ENCODE measurements at regions not wholly inside any gene's neighbourhood (a gene's known extent, or its start where the extent isn't known, plus 50 kb on each side); places are given as distances from the start of the nearest gene placed in this dataset.

DNA sequence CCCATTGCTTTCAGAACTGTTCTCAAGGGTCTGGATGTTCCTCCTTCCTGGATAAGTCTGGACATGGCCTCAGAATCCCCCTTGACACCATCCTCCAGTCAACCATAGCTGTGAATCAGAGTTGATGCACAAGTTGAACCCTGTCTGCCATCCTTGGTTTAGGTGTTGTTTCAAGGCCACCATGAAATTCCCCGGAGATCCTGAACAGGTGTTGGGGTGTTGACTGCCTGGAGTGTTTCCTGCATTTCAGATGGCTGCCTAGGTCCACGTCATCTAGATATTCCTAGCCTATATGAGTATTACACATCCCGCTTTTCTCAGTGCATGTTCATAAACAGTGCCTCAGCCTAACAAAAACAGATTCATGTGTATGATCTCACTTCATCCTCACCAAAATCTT lies 86.7 kb upstream of the PWP1 start (continued):
- TF ChIP-seq AFF1 (IDR thresholded peaks at IDR 0.05; ENCODE audit: low read depth in 1 of 2, partially characterized antibody in 2 of 2), result no peak
- no peak for TF ChIP-seq KLF6 (CRISPR knock-in tag; IDR thresholded peaks at IDR 0.05; ENCODE audit: borderline replicate concordance)

- Histone ChIP-seq H3K9ac (ENCODE audit: insufficient read depth in 1 of 2, low read depth in 2 of 2, low read length in 2 of 2) (no peak overlapping the region), H3K4me3 (no peak overlapping the region), H3K9me3 (replicated peaks; ENCODE audit: control insufficient read depth, insufficient read depth, low read depth, low read length) (no peaks in the 10 kb centered on the region), H3K36me3 (ENCODE audit: control insufficient read depth, insufficient read depth, low read length) (no peaks in the 10 kb centered on the region), H3K27me3 (ENCODE audit: control insufficient read depth in 2 of 2, insufficient read depth in 2 of 2, low read length in 2 of 2) (peaks cover 0 to 12% of the 10 kb centered on the region in 2 experiments; a peak in 2 of 5 replicates), H2AFZ (ENCODE audit: low read depth, low read length) (no peak overlapping the region), H3K27ac (ENCODE audit: extremely low read depth, low read depth, low read length) (no peak overlapping the region), H3K79me2 (ENCODE audit: control insufficient read depth, insufficient read depth, low read length) (no peaks in the 10 kb centered on the region), H3K9me1 (ENCODE audit: control insufficient read depth, insufficient read depth, low read length) (no peaks in the 10 kb centered on the region), H3K4me1 (replicated peaks in 1 of 2; ENCODE audit: control insufficient read depth in 2 of 2, insufficient read depth in 2 of 2, low read length in 2 of 2) (no peaks in the 10 kb centered on the region; a peak in 1 of 5 replicates), H3K4me2 (ENCODE audit: insufficient read depth, low read length) (no peak overlapping the region), H4K20me1 (replicated peaks; ENCODE audit: control insufficient read depth, insufficient read depth, low read length) (no peaks in the 10 kb centered on the region)
- ATAC-seq (no peak), FAIRE-seq (no peak), DNase-seq (ENCODE audit: extremely low read depth in 1 of 4, low spot score in 3 of 4) (no peak)
- CTCF ChIA-PET (ENCODE audit: low intra/inter-chr PET ratio), result no interaction called here
- in situ Hi-C loops (cut with MboI) (loop anchor here (25.0 kb wide), 1 partner anchor 663 kb away; no protein-coding TSS in a partner anchor), intact Hi-C loops (cut with micrococcal nuclease) (loop anchor here (10.0 kb wide), 1 partner anchor 196 kb away; no protein-coding TSS in a partner anchor)
- POLR2A ChIA-PET, result no interaction called here
- BruUV-seq (replicated peaks), result no TSS peak
- TF ChIP-seq JUNB (CRISPR knock-in tag; conservative IDR thresholded peaks at IDR 0.05), result no peak
- TF ChIP-seq LCOR (CRISPR knock-in tag; IDR thresholded peaks at IDR 0.05), result no peak
- TF ChIP-seq MED1 (CRISPR knock-in tag; IDR thresholded peaks at IDR 0.05; ENCODE audit: borderline replicate concordance), result no peak
- no peak for TF ChIP-seq ZNF655 (CRISPR knock-in tag; IDR thresholded peaks at IDR 0.05)
- TF ChIP-seq MLLT1 (IDR thresholded peaks at IDR 0.05), result no peak
- WGBS (ENCODE audit: insufficient coverage, low coverage, missing lambda C conversion rate), result 2% methylated on average over 4 of the region's 4 CpGs
Observed at GRCh38 chr12:107600581-107601144, 84.9 kb upstream of the PWP1 start.
